SU-DHL-6 (cell line): ENCODE measurements at regions not wholly inside any gene's neighbourhood (a gene's known extent, or its start where the extent isn't known, plus 50 kb on each side); places are given as distances from the start of the nearest gene placed in this dataset.

Experiments used
- CTCF ChIP-seq: fragments of 200-600 bp; sonication (generic); IDR thresholded peaks from one replicate; pipeline ENCODE4 v1.5.1; 2017; ENCODE audit warnings: antibody characterized with exemption, mild to moderate bottlenecking, low read length, moderate library complexity; ENCODE audit not compliant: insufficient read depth, poor library complexity, severe bottlenecking
- EZH2phosphoT487 ChIP-seq: fragments of 200-600 bp; sonication (generic), shearing (Covaris generic); conservative IDR thresholded peaks from 2 replicates; pipeline ENCODE4 v1.6.1; 2018; ENCODE audit warnings: mild to moderate bottlenecking, antibody characterized with exemption, low read length, moderate library complexity, mixed read lengths

- TF ChIP-seq CTCF (no peak), EZH2phosphoT487 (no peak)
Measured at GRCh38 chr7:96558530-96558929, 151.1 kb downstream of the SEM1 start.
